Forelimb muscle (tissue), 1 donor: ENCODE measurements at regions not wholly inside any gene's neighbourhood (a gene's known extent, or its start where the extent isn't known, plus 50 kb on each side); places are given as distances from the start of the nearest gene placed in this dataset.
"Not testable (repeated sequence)": the region's sequence is repeated elsewhere in the genome, so short reads cannot be mapped to it uniquely, and the experiment has no call there.

Source experiments
- DNase-seq: peaks from one replicate; pipeline ENCODE4 v3.0.0-alpha.2; 2013; ENCODE audit warnings: low read depth

- DNase-seq: no peak
Measured at GRCh38 chr13:52931131-52931530, 82.7 kb upstream of the PCDH8 start.

- no peak for DNase-seq
Measured at GRCh38 chr13:52929846-52930245, 81.4 kb upstream of the PCDH8 start.

- DNase-seq: no peak
Measured at GRCh38 chr13:52926971-52927370, 78.5 kb upstream of the PCDH8 start.

- DNase-seq: no peak
Measured at GRCh38 chr13:52925775-52926285, 77.4 kb upstream of the PCDH8 start.

GRCh38 chr13:52925251-52925650, 76.8 kb upstream of the PCDH8 start:
- no peak for DNase-seq

GRCh38 chr13:52924289-52925148, 76.1 kb upstream of the PCDH8 start:
- DNase-seq: no peak

GRCh38 chr13:52922961-52923360, 74.5 kb upstream of the PCDH8 start:
- no peak for DNase-seq

- no peak for DNase-seq
Measured at GRCh38 chr13:52921194-52921593, 72.8 kb upstream of the PCDH8 start.

GRCh38 chr13:52916486-52916990, 68.1 kb upstream of the PCDH8 start:
- no peak for DNase-seq

GRCh38 chr13:52911340-52911739, 62.9 kb upstream of the PCDH8 start:
- DNase-seq: no peak

GRCh38 chr13:52910318-52910717, 61.9 kb upstream of the PCDH8 start:
- not testable (repeated sequence) for DNase-seq

- DNase-seq: no peak
Measured at GRCh38 chr13:52906122-52906903, 57.9 kb upstream of the PCDH8 start.

- no peak for DNase-seq
Measured at GRCh38 chr13:52905701-52906100, 57.3 kb upstream of the PCDH8 start.

- DNase-seq: no peak
Measured at GRCh38 chr13:52903320-52903719, 54.9 kb upstream of the PCDH8 start.

- DNase-seq: no peak
Measured at GRCh38 chr13:52899206-52899605, 50.8 kb upstream of the PCDH8 start.
